Gastrocnemius medialis (tissue), 4 donors: ENCODE measurements at regions not wholly inside any gene's neighbourhood (a gene's known extent, or its start where the extent isn't known, plus 50 kb on each side); places are given as distances from the start of the nearest gene placed in this dataset.

Experiments used
- ATAC-seq, 2 donors: fragments of 150-250 bp; one replicate each; pipeline ENCODE4 v1.9.1; 2016
- DNase-seq, 2 donors: peaks; one replicate each; pipeline ENCODE4 v3.0.0-alpha.2; 2019
- H3K27ac ChIP-seq, 4 donors: fragments of 200-600 bp; sonication (generic); 1 replicate in 1 of 4; 2 replicates in 3 of 4; pipeline ENCODE4 v1.5.1; 2016 to 2018; ENCODE audit warnings: mild to moderate bottlenecking in 2 of 4, moderate library complexity in 1 of 4
- H3K27me3 ChIP-seq, 3 donors: fragments of 200-600 bp; sonication (generic) in 2 of 3; 1 replicate in 1 of 3; 2 replicates in 2 of 3; pipeline versions ENCODE4 v1.5.1 to v1.6.0; 2016 to 2019; ENCODE audit warnings: mild to moderate bottlenecking in 1 of 3, moderate library complexity in 1 of 3
- H3K36me3 ChIP-seq, 2 donors: fragments of 200-600 bp; sonication (generic) in 1 of 2; one replicate each; pipeline ENCODE4 v1.5.1; 2017 to 2018
- H3K4me1 ChIP-seq, 2 donors: fragments of 200-600 bp; sonication (generic) in 1 of 2; one replicate each; pipeline ENCODE4 v1.5.1; 2016 to 2017; ENCODE audit warnings: mild to moderate bottlenecking in 2 of 2
- H3K4me3 ChIP-seq, 4 donors: fragments of 200-600 bp; sonication (generic) in 3 of 4; 1 replicate in 1 of 4; 2 replicates in 3 of 4; pipeline ENCODE4 v1.5.1; 2016 to 2019; ENCODE audit warnings: mild to moderate bottlenecking in 2 of 4
- H3K9me3 ChIP-seq, 3 donors: fragments of 200-600 bp; sonication (generic) in 2 of 3; 1 replicate in 1 of 3; 2 replicates in 2 of 3; pipeline ENCODE4 v1.5.1; 2016 to 2019
- CTCF ChIP-seq, 5 experiments: fragments of 450-650 bp in 3 of 5; fragments of 200-600 bp in 2 of 5; sonication (generic) in 2 of 5; IDR thresholded peaks in 4 of 5; conservative IDR thresholded peaks in 1 of 5; 1 replicate in 4 of 5; 2 replicates in 1 of 5; pipeline ENCODE4 v1.5.1; 2016 to 2019; ENCODE audit warnings: antibody characterized with exemption in 5 of 5, mild to moderate bottlenecking in 3 of 5, moderate library complexity in 3 of 5
- POLR2A ChIP-seq, 2 donors: fragments of 450-650 bp; IDR thresholded peaks; one replicate each; pipeline ENCODE4 v1.6.1; 2017; ENCODE audit warnings: antibody characterized with exemption in 2 of 2, mild to moderate bottlenecking in 2 of 2, moderate library complexity in 2 of 2
- in situ Hi-C, 4 donors: fragments of 200-750 bp; cut with MboI; loops; one replicate each; pipeline versions ENCODE4 v1.15.0 to v1.8.0; 2017; ENCODE audit warnings: low sequenced_read_pairs in 4 of 4
- intact Hi-C: fragments of 100-400 bp; cut with DNase I; formaldehyde crosslinking; loops from one replicate; pipeline ENCODE4 v1.15.1; 2023; ENCODE audit warnings: low total_unique reads

- Histone ChIP-seq H3K4me3 (no peak overlapping the region), H3K9me3 (no peaks in the 10 kb centered on the region), H3K36me3 (no peaks in the 10 kb centered on the region), H3K27me3 (no peaks in the 10 kb centered on the region), H3K27ac (no peak overlapping the region), H3K4me1 (no peaks in the 10 kb centered on the region)
- intact Hi-C loops, result no loop called here
- DNase-seq, result no peak
- TF ChIP-seq POLR2A (IDR thresholded peaks at IDR 0.05), result no peak
- TF ChIP-seq CTCF (IDR thresholded peaks at IDR 0.05 in 4 of 5, conservative IDR thresholded peaks at IDR 0.05 in 1 of 5), result no peak
- no peak for ATAC-seq
- in situ Hi-C loops, result no loop called here
Observed at GRCh38 chr4:164154416-164154815, 599.5 kb upstream of the SMIM31 start.

GRCh38 chr4:164169591-164169990 lies 584.3 kb upstream of the SMIM31 start:
- DNase-seq (no peak), ATAC-seq (no peak)
- Histone ChIP-seq H3K36me3 (no peaks in the 10 kb centered on the region), H3K9me3 (no peaks in the 10 kb centered on the region), H3K4me1 (no peaks in the 10 kb centered on the region), H3K27me3 (no peaks in the 10 kb centered on the region), H3K4me3 (no peak overlapping the region), H3K27ac (no peak overlapping the region)
- intact Hi-C loops (no loop called here), in situ Hi-C loops (no loop called here)
- TF ChIP-seq POLR2A (IDR thresholded peaks at IDR 0.05), result no peak
- no peak for TF ChIP-seq CTCF (IDR thresholded peaks at IDR 0.05 in 4 of 5, conservative IDR thresholded peaks at IDR 0.05 in 1 of 5)

GRCh38 chr4:164177153-164177552 lies 576.8 kb upstream of the SMIM31 start:
- H3K27ac ChIP-seq, result no peak overlapping the region
- no peaks in the 10 kb centered on the region for H3K9me3 ChIP-seq
- H3K36me3 ChIP-seq, result no peaks in the 10 kb centered on the region
- intact Hi-C loops (no loop called here), in situ Hi-C loops (no loop called here)
- TF ChIP-seq CTCF (IDR thresholded peaks at IDR 0.05 in 4 of 5, conservative IDR thresholded peaks at IDR 0.05 in 1 of 5) (no peak), POLR2A (IDR thresholded peaks at IDR 0.05) (no peak)
- no peaks in the 10 kb centered on the region for H3K27me3 ChIP-seq
- no peaks in the 10 kb centered on the region for H3K4me1 ChIP-seq
- ATAC-seq, result no peak
- no peak overlapping the region for H3K4me3 ChIP-seq
- no peak for DNase-seq

- H3K9me3 ChIP-seq, result no peaks in the 10 kb centered on the region
- no peak overlapping the region for H3K4me3 ChIP-seq
- ATAC-seq (no peak), DNase-seq (no peak)
- TF ChIP-seq POLR2A (IDR thresholded peaks at IDR 0.05), result no peak
- TF ChIP-seq CTCF (IDR thresholded peaks at IDR 0.05 in 4 of 5, conservative IDR thresholded peaks at IDR 0.05 in 1 of 5), result no peak
- no peaks in the 10 kb centered on the region for H3K27me3 ChIP-seq
- H3K27ac ChIP-seq, result no peak overlapping the region
- no peaks in the 10 kb centered on the region for H3K36me3 ChIP-seq
- intact Hi-C loops (no loop called here), in situ Hi-C loops (no loop called here)
- H3K4me1 ChIP-seq, result no peaks in the 10 kb centered on the region
Observed at GRCh38 chr4:164177753-164178152, 576.2 kb upstream of the SMIM31 start.

GRCh38 chr4:164188236-164188635 lies 565.7 kb upstream of the SMIM31 start:
- no peak for ATAC-seq
- no peak overlapping the region for H3K27ac ChIP-seq
- intact Hi-C loops, result no loop called here
- H3K4me3 ChIP-seq, result no peak overlapping the region
- no peaks in the 10 kb centered on the region for H3K4me1 ChIP-seq
- in situ Hi-C loops, result no loop called here
- no peaks in the 10 kb centered on the region for H3K27me3 ChIP-seq
- no peaks in the 10 kb centered on the region for H3K9me3 ChIP-seq
- TF ChIP-seq CTCF (IDR thresholded peaks at IDR 0.05 in 4 of 5, conservative IDR thresholded peaks at IDR 0.05 in 1 of 5), result no peak
- TF ChIP-seq POLR2A (IDR thresholded peaks at IDR 0.05), result no peak
- no peak for DNase-seq
- H3K36me3 ChIP-seq, result no peaks in the 10 kb centered on the region
